ENCODE measurements at regions not wholly inside any gene's neighbourhood (a gene's known extent, or its start where the extent isn't known, plus 50 kb on each side); places are given as distances from the start of the nearest gene placed in this dataset.
"Not testable (repeated sequence)": the region's sequence is repeated elsewhere in the genome, so short reads cannot be mapped to it uniquely, and the experiment has no call there.

- no peak for DNase-seq (ENCODE audit: low spot score)
Measured at GRCh38 chr9:85081963-85082362, 412.4 kb downstream of the NTRK2 start.

DNA sequence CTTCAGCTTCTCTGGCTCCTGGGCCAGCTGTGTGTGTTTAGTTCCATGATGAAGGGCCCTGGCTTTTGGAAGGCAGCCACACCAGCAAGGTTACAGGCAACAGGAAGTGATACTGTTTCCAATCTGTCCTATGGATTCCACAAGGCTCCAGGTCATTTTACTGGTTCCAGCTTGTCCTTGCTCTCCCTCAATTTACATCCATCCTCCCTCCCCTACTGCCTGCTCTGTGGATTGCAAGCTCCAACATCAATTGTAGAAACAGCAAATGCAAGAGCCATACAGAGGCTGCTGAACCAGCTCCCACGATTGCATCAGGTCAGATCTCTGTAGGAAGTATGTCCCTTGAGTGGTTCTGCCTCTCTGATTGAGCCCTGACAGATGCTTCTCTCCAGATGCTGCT lies 409.8 kb downstream of the NTRK2 start:
- DNase-seq (ENCODE audit: low spot score), result no peak

- peak; percentile 52 for DNase-seq (ENCODE audit: low spot score)
Measured at GRCh38 chr9:85077944-85078343, 408.4 kb downstream of the NTRK2 start.

- DNase-seq (ENCODE audit: low spot score), result not testable (repeated sequence)
Measured at GRCh38 chr9:85077146-85077545, 407.6 kb downstream of the NTRK2 start.

Small RNA genes lying in the stretch of these regions (small RNA-seq; reads per million reads assigned to genes)
- 0 reads per million in 2 experiments for gene UBE2V1P10

Data from SK-N-DZ (cell line).